Fibroblast of lung (primary cell): ENCODE measurements at regions not wholly inside any gene's neighbourhood (a gene's known extent, or its start where the extent isn't known, plus 50 kb on each side); places are given as distances from the start of the nearest gene placed in this dataset.

Experiments used
- DNase-seq, 2 donors: peaks; one replicate each; pipeline versions ENCODE4 v3.0.0 to v3.0.0-alpha.2; 2010; ENCODE audit warnings: low read depth in 2 of 2
- H2AFZ ChIP-seq: 2 replicates; pipeline ENCODE4 v1.5.1; 2012; ENCODE audit warnings: low read length, control low read depth, inconsistent platforms
- H3K27ac ChIP-seq: 2 replicates; pipeline ENCODE4 v1.5.1; 2011; ENCODE audit warnings: low read length, control low read depth; ENCODE audit not compliant: insufficient read depth
- H3K27me3 ChIP-seq: 2 replicates; pipeline ENCODE4 v1.5.1; 2011; ENCODE audit warnings: mild to moderate bottlenecking, low read length; ENCODE audit not compliant: control insufficient read depth, insufficient read depth
- H3K36me3 ChIP-seq: 2 replicates; pipeline ENCODE4 v1.5.1; 2011; ENCODE audit warnings: low read length; ENCODE audit not compliant: control insufficient read depth, insufficient read depth
- H3K4me1 ChIP-seq: 2 replicates; pipeline ENCODE4 v1.5.1; 2011; ENCODE audit warnings: low read length; ENCODE audit not compliant: control insufficient read depth, insufficient read depth; ENCODE audit errors: extremely low read depth
- H3K4me2 ChIP-seq: 2 replicates; pipeline ENCODE4 v1.5.1; 2011; ENCODE audit warnings: low read length, control low read depth; ENCODE audit not compliant: insufficient read depth; ENCODE audit errors: extremely low read depth
- H3K4me3 ChIP-seq, 4 experiments: fragments of 200-600 bp in 1 of 4; sonication (generic) in 1 of 4; replicated peaks in 1 of 4; 2 replicates each; pipeline ENCODE4 v1.5.1; 2011 to 2016; ENCODE audit warnings: low read length in 4 of 4, low read depth in 3 of 4, mild to moderate bottlenecking in 3 of 4, control low read depth in 2 of 4, inconsistent platforms in 1 of 4, mixed read lengths in 1 of 4; ENCODE audit not compliant: insufficient read depth in 1 of 4; ENCODE audit errors: control extremely low read depth in 1 of 4
- H3K79me2 ChIP-seq: 2 replicates; pipeline ENCODE4 v1.5.1; 2012; ENCODE audit warnings: mild to moderate bottlenecking, low read length, inconsistent platforms; ENCODE audit not compliant: control insufficient read depth, insufficient read depth
- H3K9ac ChIP-seq: 2 replicates; pipeline ENCODE4 v1.5.1; 2011; ENCODE audit warnings: mild to moderate bottlenecking, low read length, control low read depth; ENCODE audit not compliant: insufficient read depth
- H3K9me3 ChIP-seq: 2 replicates; pipeline ENCODE4 v1.5.1; 2012; ENCODE audit warnings: low read depth, low read length; ENCODE audit not compliant: control insufficient read depth, insufficient read depth
- H4K20me1 ChIP-seq: 2 replicates; pipeline ENCODE4 v1.5.1; 2011; ENCODE audit warnings: low read length; ENCODE audit not compliant: control insufficient read depth, insufficient read depth; ENCODE audit errors: extremely low read depth
- EZH2 ChIP-seq: IDR thresholded peaks from 2 replicates; pipeline ENCODE4 v1.5.1; 2012; ENCODE audit warnings: low read length, control low read depth, mild to moderate bottlenecking; ENCODE audit errors: missing control alignments
- TF ChIP-seq, protein P1 (sequence below), 2 donors: IDR thresholded peaks in 1 of 2; conservative IDR thresholded peaks in 1 of 2; 1 replicate in 1 of 2; 2 replicates in 1 of 2; pipeline ENCODE4 v1.5.1; 2011 to 2012; ENCODE audit warnings: low read length in 2 of 2, control low read depth in 1 of 2, inconsistent platforms in 1 of 2, low read depth in 1 of 2, mild to moderate bottlenecking in 1 of 2

DNA sequence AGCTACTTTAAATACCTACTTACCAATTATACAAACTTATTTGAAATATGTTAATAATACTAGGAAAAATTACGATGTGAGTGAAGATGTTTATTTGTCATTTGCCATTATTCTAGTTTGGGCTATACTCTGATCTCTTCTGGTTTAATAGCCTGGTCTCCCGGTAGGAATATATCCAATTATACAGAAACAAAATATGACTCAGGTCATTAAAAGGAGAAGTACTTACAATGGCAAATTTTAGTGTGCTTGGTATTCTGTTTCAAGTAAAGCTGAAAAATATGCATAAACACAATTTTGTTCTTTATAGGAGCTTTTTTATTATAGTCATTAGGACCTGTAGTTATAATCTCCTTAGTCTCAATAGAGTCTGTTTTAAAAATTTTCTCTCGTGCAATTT, 176.8 kb downstream of the SLCO4C1 start:
- no peak overlapping the region for H3K27ac ChIP-seq
- no peaks in the 10 kb centered on the region for H3K9me3 ChIP-seq
- no peaks in the 10 kb centered on the region for H4K20me1 ChIP-seq
- TF ChIP-seq, protein P1, sequence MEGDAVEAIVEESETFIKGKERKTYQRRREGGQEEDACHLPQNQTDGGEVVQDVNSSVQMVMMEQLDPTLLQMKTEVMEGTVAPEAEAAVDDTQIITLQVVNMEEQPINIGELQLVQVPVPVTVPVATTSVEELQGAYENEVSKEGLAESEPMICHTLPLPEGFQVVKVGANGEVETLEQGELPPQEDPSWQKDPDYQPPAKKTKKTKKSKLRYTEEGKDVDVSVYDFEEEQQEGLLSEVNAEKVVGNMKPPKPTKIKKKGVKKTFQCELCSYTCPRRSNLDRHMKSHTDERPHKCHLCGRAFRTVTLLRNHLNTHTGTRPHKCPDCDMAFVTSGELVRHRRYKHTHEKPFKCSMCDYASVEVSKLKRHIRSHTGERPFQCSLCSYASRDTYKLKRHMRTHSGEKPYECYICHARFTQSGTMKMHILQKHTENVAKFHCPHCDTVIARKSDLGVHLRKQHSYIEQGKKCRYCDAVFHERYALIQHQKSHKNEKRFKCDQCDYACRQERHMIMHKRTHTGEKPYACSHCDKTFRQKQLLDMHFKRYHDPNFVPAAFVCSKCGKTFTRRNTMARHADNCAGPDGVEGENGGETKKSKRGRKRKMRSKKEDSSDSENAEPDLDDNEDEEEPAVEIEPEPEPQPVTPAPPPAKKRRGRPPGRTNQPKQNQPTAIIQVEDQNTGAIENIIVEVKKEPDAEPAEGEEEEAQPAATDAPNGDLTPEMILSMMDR (conservative IDR thresholded peaks at IDR 0.05 in 1 of 2, IDR thresholded peaks at IDR 0.05 in 1 of 2; ENCODE audit: low read depth in 1 of 2, low read length in 2 of 2): no peak
- TF ChIP-seq EZH2: no peak
- H3K9ac ChIP-seq: no peak overlapping the region
- no peaks in the 10 kb centered on the region for H3K4me1 ChIP-seq
- H3K79me2 ChIP-seq: no peaks in the 10 kb centered on the region
- H2AFZ ChIP-seq: no peak overlapping the region
- H3K27me3 ChIP-seq: no peaks in the 10 kb centered on the region
- H3K4me3 ChIP-seq: no peak overlapping the region
- no peak overlapping the region for H3K4me2 ChIP-seq
- no peak for DNase-seq
- no peaks in the 10 kb centered on the region for H3K36me3 ChIP-seq

DNA sequence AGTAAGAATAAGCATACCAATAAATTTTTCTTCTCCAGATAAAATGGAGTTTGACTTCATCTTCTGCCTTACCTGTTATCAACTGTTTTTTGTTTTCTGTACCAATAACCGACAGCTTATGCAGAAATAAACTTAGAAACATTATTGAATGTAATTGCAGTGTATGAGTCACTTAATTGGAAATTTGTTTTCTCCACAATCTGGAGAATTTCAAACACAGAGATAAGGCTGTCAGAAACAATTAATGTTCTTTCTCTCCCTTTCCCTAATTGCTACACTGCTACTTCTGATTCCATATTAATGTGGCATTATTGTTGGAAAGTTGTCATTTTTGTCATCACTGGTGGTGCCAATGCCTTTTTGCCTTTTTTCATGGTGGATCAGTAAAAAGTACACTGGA, 180.3 kb downstream of the SLCO4C1 start:
- H3K4me2 ChIP-seq: no peak overlapping the region
- TF ChIP-seq EZH2: no peak
- TF ChIP-seq, protein P1 (conservative IDR thresholded peaks at IDR 0.05 in 1 of 2, IDR thresholded peaks at IDR 0.05 in 1 of 2; ENCODE audit: low read depth in 1 of 2, low read length in 2 of 2): no peak
- DNase-seq: no peak
- no peaks in the 10 kb centered on the region for H3K27me3 ChIP-seq
- no peaks in the 10 kb centered on the region for H3K9me3 ChIP-seq
- H4K20me1 ChIP-seq: no peaks in the 10 kb centered on the region
- H3K4me3 ChIP-seq: no peak overlapping the region
- H3K36me3 ChIP-seq: no peaks in the 10 kb centered on the region
- no peak overlapping the region for H2AFZ ChIP-seq
- H3K9ac ChIP-seq: no peak overlapping the region
- no peaks in the 10 kb centered on the region for H3K79me2 ChIP-seq
- no peak overlapping the region for H3K27ac ChIP-seq
- no peaks in the 10 kb centered on the region for H3K4me1 ChIP-seq

- DNase-seq: no peak
- Histone ChIP-seq H3K4me3 (no peak overlapping the region), H3K27me3 (no peaks in the 10 kb centered on the region), H3K36me3 (no peaks in the 10 kb centered on the region), H2AFZ (no peak overlapping the region), H3K4me1 (no peaks in the 10 kb centered on the region), H3K9me3 (no peaks in the 10 kb centered on the region), H3K79me2 (no peaks in the 10 kb centered on the region), H3K4me2 (no peak overlapping the region), H3K9ac (no peak overlapping the region), H4K20me1 (no peaks in the 10 kb centered on the region), H3K27ac (no peak overlapping the region)
- TF ChIP-seq, protein P1 (conservative IDR thresholded peaks at IDR 0.05 in 1 of 2, IDR thresholded peaks at IDR 0.05 in 1 of 2; ENCODE audit: low read depth in 1 of 2, low read length in 2 of 2): no peak
- no peak for TF ChIP-seq EZH2
These were observed 181.5 kb downstream of the SLCO4C1 start for GRCh38 chr5:102114525-102115069.
